Dedifferentiated amniotic fluid mesenchymal stem cell (primary cell): ENCODE measurements at regions not wholly inside any gene's neighbourhood (a gene's known extent, or its start where the extent isn't known, plus 50 kb on each side); places are given as distances from the start of the nearest gene placed in this dataset.

Experiments used
- DNase-seq: peaks from one replicate; pipeline ENCODE4 v3.0.0-alpha.2; 2016; ENCODE audit errors: extremely low spot score

DNA sequence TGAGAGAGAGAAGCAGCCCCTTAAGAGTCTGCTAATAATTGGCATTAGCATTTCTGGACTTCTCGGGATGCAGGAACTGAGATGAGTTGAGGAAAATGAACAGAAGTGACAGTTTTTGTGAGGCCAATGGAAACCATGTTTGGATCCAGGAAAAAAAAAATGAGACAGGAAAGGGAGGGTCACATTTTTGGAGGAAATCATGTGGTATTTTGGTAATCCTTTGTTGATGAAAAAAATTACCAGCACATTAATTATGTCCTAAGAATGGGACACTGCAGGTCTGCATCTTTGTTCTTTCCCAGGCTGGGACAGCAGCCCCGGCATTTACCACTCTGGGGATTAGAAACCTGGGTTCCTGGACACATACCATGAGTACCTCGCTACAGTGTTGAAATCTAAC, 109.9 kb upstream of the ZFHX3 start:
- no peak for DNase-seq

GRCh38 chr16:73154063-73154870, 106.3 kb upstream of the ZFHX3 start:
- DNase-seq, result no peak

DNA sequence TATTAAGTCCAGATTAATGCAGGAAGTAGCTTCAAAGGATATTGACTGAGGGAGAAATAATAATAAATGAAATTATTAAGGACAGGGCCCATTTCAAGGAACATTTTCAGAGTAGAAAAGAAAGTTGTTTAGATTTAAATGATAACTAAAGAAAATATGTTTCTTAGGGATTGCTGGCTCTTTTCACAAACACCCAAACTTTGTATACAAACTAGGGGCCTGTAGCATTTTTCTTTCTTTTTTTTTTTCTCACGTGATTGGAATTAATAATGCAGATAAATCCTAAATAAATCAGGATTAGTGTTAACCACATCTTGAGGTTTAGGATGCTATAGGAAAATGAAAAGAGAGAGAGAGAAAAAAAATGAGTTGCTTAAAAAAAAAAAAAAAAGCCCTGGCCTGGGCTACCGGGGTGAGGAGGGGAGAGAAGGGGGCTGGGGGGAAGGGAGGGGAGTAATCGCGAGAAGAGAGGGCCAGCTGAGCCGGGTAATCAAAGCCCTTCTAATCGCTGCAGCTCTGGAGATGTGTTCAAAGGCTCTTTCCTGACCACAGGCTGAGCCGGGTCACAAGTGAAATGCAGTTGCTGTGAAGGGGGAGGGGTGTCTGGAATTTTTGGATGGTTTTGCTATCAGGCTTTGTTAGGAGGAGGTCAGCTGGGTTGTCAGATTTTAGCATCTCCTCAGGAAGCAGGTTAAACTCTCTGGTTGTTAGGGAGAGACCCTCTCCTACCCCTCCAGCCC, 104.6 kb upstream of the ZFHX3 start:
- DNase-seq, result no peak

DNA sequence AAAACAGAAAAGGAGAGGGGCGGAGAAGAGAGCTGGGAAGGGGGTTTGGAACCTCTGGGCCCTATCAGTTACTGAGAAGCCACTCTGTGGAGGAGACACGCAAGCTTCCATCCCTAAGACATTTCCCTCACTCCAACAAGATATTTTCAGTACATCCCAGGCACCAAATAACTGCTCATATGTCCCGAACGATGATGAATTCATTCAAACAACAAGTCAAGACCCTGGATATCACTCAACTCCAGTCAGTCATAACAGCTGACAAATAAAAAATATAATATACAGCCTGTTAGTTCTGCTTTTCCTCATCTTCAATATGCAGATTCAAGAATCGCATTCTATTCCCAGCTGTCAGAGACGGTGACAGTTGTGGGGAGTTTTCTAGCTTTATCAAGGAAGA, 104.0 kb upstream of the ZFHX3 start:
- DNase-seq, result no peak

DNA sequence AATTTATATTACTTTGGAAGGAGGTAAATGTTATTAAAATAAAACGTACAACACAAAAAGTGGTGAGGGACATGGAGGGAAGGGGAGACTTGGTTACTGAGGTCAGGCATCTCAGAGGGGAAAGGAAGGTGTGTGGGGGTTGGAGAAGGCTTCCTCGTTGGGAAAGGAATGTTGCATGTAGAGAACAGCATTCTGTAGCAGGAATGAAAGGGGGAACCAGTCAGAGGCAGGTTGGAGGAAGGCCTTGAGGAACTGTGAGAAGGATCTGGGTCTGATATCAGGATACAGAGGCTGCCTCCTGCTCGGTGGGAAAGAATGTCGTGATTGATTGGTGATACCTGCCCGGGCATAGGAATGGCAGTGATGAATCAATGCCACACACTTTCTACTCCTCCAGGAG, 103.3 kb upstream of the ZFHX3 start:
- no peak for DNase-seq

DNA sequence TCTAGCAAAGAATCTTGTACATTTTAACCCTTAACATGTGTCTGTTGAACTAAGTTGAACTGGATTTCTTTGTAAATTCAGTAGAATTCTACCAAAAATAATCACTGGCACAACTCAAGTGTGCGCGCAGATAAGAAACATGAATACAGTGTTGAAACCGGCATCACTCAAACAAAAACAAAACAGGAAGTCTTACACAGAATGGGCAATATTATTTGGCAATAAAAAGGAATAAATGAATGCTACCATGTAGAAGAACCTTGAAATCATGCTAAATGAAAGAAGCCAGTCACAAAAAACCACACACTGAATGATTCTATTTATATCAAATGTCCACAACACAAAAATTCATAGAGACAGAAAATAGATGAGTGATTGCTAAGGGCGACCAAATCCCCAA, 102.9 kb upstream of the ZFHX3 start:
- no peak for DNase-seq

DNA sequence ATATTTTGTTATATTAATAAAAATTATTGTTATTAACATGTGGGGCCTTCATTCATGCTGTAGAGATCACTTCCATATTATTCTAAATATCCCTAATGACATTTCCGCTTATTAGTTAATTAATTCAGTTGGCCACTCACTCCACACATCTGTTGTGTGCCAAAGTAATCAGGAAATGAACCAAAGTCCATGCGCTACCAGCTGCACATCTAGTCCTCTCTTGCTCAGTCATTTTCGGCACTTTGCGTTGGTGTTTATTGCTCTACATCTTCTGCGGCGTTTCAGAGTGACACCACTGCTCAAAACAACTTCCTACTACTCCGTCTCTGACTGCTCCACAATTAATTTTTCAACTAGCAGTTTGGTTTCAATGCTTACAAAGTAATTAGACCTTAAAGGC, 101.4 kb upstream of the ZFHX3 start:
- no peak for DNase-seq

- DNase-seq, result no peak
Observed at GRCh38 chr16:73147958-73148357, 100.0 kb upstream of the ZFHX3 start.

DNA sequence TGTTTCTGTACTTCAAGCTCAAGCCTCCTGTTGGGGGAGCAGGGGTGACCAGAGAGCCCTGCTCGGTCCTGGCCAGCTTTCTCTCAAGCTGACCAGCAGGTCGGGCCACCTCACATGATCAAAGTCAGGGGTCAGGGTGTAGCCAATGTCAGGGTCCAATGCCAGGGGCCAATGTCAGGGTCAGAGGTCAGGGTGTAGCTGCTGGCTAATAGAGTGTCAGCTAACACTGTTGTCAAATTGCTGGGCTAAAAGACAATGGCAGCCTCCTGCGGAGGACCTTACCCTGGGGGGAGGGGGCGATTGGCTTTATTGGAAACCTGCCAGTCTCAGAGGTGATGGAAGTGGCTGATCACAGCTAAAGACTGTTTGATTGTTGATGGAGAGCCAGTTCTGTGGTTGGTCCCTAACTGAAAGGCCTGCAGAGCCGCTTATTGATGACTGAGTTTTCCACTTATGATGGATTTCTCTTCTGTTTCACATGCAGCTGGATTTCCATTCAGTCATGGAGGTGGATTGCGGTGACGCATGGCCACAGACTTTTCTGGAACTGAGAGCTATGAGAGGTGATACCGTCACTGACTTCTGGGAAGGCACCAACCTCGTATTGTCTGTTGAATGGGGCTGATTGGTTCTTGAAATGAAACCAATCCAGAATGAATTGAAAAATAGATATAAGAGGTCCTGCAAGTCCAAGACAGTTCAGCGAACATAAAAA, 97.4 kb upstream of the ZFHX3 start:
- no peak for DNase-seq

DNA sequence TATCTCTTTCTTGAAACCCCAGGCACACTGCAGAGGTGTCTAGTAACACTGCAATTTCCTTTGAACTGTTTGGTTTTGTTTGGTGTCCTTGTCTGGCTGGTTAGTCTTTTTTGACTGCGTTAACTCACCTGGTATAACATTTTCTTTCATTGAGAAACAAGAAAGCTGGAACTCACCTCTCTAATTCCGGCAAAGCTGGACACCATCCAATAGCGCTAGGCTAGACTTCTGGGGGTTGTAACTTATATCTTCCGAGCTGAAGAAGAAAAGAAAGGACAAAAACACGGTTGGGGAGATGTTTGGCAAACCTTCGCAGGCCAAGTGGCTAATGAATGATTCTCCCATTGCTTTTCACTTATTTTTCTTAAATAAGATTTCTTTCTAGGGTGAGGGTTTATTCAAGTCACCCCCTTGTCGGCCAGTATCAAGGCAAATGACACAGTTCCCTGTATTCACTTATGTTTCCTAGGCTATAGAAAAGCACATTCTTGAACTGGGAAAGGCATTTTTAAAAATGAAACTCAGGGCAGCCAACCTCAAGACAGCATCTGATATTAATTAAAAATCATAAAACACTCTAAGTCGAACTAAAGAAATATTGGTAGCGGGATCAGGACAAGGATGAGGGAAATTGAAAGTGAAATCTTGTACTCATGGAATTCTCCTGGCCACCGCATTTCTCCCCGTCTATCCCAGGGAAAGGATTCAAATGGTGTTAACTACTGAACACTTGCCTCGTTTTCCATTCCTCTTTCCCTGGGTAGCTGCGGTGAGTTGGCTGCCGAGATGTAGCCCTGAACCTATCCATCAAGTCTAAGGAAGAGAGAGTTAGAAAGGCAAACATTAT, 95.9 kb upstream of the ZFHX3 start:
- peak; percentile 42 for DNase-seq

- DNase-seq, result no peak
Observed at GRCh38 chr16:73143002-73143401, 95.1 kb upstream of the ZFHX3 start.

- no peak for DNase-seq
Observed at GRCh38 chr16:73142053-73142854, 94.3 kb upstream of the ZFHX3 start.

GRCh38 chr16:73140929-73141328, 93.0 kb upstream of the ZFHX3 start:
- no peak for DNase-seq

- DNase-seq, result no peak
Observed at GRCh38 chr16:73131156-73131862, 83.4 kb upstream of the ZFHX3 start.

DNA sequence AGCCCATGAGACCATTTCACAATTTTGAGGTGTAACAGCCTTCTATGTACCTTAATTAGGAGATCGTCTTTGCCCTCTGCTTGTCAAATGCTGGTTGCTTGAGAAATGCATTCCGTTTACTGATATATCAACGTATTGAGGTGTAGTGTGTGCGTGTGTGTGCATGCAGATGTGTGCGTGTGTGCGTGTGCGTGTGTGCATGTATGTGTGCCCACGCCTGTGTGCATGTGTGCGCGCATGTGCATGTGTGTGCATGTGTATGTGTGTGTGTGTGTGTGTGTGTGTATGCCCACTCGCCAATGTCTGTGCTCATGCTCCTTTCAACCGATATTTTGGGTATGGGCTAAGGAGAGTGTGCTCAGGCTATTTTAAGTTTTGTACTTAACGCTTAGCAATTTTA, 81.5 kb upstream of the ZFHX3 start:
- no peak for DNase-seq

GRCh38 chr16:73126525-73126853, 78.6 kb upstream of the ZFHX3 start:
- DNase-seq, result peak; percentile 17

GRCh38 chr16:73125850-73126524, 78.1 kb upstream of the ZFHX3 start:
- DNase-seq, result peak; percentile 61

GRCh38 chr16:73124665-73125375, 76.9 kb upstream of the ZFHX3 start:
- no peak for DNase-seq

- DNase-seq, result no peak
Observed at GRCh38 chr16:73124097-73124652, 76.2 kb upstream of the ZFHX3 start.
